B cell (primary cell): ENCODE measurements at regions not wholly inside any gene's neighbourhood (a gene's known extent, or its start where the extent isn't known, plus 50 kb on each side); places are given as distances from the start of the nearest gene placed in this dataset.

Source experiments
- EZH2 ChIP-seq: IDR thresholded peaks from 2 replicates; pipeline ENCODE4 v1.6.1; 2012; ENCODE audit warnings: borderline replicate concordance, low read depth, mild to moderate bottlenecking, moderate library complexity, low read length; ENCODE audit not compliant: insufficient read depth, poor library complexity, severe bottlenecking
- TF ChIP-seq, protein P1 (sequence below): fragments of 200-600 bp; IDR thresholded peaks from one replicate; pipeline ENCODE4 v1.8.0; 2022; ENCODE audit warnings: antibody characterized with exemption, mild to moderate bottlenecking

DNA sequence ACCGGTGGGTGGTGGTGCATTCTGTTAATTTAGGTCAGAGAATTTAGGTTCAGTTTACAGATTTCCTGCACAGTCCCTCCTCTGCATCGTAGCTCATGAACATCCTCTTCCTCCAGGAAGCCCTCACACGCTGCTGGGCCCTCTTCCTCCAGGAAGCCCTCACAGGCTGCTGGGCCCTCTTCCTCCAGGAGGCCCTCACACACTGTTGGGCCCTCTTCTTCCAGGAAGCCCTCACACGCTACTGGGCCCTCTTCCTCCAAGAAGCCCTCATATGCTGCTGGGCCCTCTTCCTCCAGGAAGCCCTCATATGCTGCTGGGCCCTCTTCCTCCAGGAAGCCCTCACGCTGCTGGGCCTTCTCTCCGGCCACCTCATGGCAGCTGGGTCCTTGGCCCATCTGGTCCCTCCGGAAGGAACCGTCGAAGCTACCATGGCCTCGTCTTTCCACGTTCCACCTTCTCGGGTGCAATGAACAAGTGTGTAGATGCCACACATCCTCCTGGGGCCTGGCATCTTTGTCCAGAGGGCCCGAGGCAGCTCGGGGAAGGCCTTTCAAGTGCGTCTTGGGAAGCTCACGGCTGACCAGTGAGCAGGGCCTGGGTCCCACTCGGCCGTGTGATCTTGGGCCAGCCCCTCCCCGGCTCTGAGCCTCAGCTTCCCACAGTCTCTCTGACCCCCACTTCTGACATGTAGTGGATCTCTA is 58.9 kb upstream of the PPARA start:
- TF ChIP-seq, protein P1, sequence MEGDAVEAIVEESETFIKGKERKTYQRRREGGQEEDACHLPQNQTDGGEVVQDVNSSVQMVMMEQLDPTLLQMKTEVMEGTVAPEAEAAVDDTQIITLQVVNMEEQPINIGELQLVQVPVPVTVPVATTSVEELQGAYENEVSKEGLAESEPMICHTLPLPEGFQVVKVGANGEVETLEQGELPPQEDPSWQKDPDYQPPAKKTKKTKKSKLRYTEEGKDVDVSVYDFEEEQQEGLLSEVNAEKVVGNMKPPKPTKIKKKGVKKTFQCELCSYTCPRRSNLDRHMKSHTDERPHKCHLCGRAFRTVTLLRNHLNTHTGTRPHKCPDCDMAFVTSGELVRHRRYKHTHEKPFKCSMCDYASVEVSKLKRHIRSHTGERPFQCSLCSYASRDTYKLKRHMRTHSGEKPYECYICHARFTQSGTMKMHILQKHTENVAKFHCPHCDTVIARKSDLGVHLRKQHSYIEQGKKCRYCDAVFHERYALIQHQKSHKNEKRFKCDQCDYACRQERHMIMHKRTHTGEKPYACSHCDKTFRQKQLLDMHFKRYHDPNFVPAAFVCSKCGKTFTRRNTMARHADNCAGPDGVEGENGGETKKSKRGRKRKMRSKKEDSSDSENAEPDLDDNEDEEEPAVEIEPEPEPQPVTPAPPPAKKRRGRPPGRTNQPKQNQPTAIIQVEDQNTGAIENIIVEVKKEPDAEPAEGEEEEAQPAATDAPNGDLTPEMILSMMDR = no peak
- no peak for TF ChIP-seq EZH2
